ENCODE measurements at regions not wholly inside any gene's neighbourhood (a gene's known extent, or its start where the extent isn't known, plus 50 kb on each side); places are given as distances from the start of the nearest gene placed in this dataset.

DNA sequence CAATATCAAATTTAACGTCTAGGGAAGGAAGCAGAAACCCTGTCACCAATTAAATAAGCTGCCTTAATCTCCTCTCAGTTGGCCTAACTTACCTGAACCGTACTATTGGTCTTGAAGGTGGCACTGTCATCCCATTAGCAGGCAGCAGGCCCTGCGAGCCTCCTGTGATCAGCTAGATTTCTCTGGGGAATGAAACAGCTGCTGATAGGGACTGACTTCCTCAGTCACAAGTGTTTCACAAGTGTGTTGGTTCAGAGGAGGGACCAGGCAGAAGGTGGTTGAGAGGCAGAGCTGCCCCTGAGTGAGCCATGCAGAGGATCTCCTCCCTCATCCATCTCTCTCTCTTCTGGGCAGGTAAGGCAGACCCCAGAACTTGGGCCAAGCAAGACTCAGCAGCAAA, 166.8 kb downstream of the DAD1 start:
- TF ChIP-seq, protein P1, sequence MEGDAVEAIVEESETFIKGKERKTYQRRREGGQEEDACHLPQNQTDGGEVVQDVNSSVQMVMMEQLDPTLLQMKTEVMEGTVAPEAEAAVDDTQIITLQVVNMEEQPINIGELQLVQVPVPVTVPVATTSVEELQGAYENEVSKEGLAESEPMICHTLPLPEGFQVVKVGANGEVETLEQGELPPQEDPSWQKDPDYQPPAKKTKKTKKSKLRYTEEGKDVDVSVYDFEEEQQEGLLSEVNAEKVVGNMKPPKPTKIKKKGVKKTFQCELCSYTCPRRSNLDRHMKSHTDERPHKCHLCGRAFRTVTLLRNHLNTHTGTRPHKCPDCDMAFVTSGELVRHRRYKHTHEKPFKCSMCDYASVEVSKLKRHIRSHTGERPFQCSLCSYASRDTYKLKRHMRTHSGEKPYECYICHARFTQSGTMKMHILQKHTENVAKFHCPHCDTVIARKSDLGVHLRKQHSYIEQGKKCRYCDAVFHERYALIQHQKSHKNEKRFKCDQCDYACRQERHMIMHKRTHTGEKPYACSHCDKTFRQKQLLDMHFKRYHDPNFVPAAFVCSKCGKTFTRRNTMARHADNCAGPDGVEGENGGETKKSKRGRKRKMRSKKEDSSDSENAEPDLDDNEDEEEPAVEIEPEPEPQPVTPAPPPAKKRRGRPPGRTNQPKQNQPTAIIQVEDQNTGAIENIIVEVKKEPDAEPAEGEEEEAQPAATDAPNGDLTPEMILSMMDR (IDR thresholded peaks at IDR 0.05), result no peak
- no peak for TF ChIP-seq POLR2A (IDR thresholded peaks at IDR 0.05)
